GM18873 (cell line): ENCODE measurements at regions not wholly inside any gene's neighbourhood (a gene's known extent, or its start where the extent isn't known, plus 50 kb on each side); places are given as distances from the start of the nearest gene placed in this dataset.
"Not testable (repeated sequence)": the region's sequence is repeated elsewhere in the genome, so short reads cannot be mapped to it uniquely, and the experiment has no call there.

Experiments
- ATAC-seq: cut with Tn5 transposase; IDR thresholded peaks from one replicate; pipeline ENCODE4 v1.9.1; 2021; ENCODE audit warnings: mild to moderate bottlenecking, moderate library complexity, moderate number of reproducible peaks; ENCODE audit not compliant: unreplicated experiment, low FRiP score

GRCh38 chr2:44051593-44052347 lies 56.0 kb upstream of the LRPPRC start:
- ATAC-seq = no peak

GRCh38 chr2:44052584-44052983 lies 56.8 kb upstream of the LRPPRC start:
- ATAC-seq = no peak

GRCh38 chr2:44053052-44053451 lies 57.3 kb upstream of the LRPPRC start:
- no peak for ATAC-seq

- no peak for ATAC-seq
These were observed 57.7 kb upstream of the LRPPRC start for GRCh38 chr2:44053456-44053855.

- ATAC-seq = no peak
These were observed 59.4 kb upstream of the LRPPRC start for GRCh38 chr2:44055229-44055628.

- no peak for ATAC-seq
These were observed 59.9 kb upstream of the LRPPRC start for GRCh38 chr2:44055664-44056063.

- ATAC-seq = no peak
These were observed 61.2 kb upstream of the LRPPRC start for GRCh38 chr2:44056947-44057346.

- not testable (repeated sequence) for ATAC-seq
These were observed 64.5 kb upstream of the LRPPRC start for GRCh38 chr2:44060286-44060685.

GRCh38 chr2:44060990-44061389 lies 65.2 kb upstream of the LRPPRC start:
- ATAC-seq = no peak

- ATAC-seq = no peak
These were observed 65.7 kb upstream of the LRPPRC start for GRCh38 chr2:44061469-44061868.

- ATAC-seq = no peak
These were observed 66.1 kb upstream of the LRPPRC start for GRCh38 chr2:44061876-44062275.

GRCh38 chr2:44063033-44063432 lies 67.2 kb upstream of the LRPPRC start:
- no peak for ATAC-seq

- not testable (repeated sequence) for ATAC-seq
These were observed 68.5 kb upstream of the LRPPRC start for GRCh38 chr2:44064281-44064680.

GRCh38 chr2:44067012-44067790 lies 71.4 kb upstream of the LRPPRC start:
- not testable (repeated sequence) for ATAC-seq

- ATAC-seq = not testable (repeated sequence)
These were observed 72.0 kb upstream of the LRPPRC start for GRCh38 chr2:44067791-44068181.

GRCh38 chr2:44071454-44072046 lies 75.8 kb upstream of the LRPPRC start:
- ATAC-seq = no peak

GRCh38 chr2:44073667-44074066 lies 77.9 kb upstream of the LRPPRC start:
- ATAC-seq = not testable (repeated sequence)

- not testable (repeated sequence) for ATAC-seq
These were observed 79.0 kb upstream of the LRPPRC start for GRCh38 chr2:44074795-44075194.

- ATAC-seq = no peak
These were observed 79.8 kb upstream of the LRPPRC start for GRCh38 chr2:44075541-44075940.

- ATAC-seq = no peak
These were observed 82.2 kb upstream of the LRPPRC start for GRCh38 chr2:44077942-44078511.

GRCh38 chr2:44079686-44080085 lies 83.9 kb upstream of the LRPPRC start:
- no peak for ATAC-seq
